ENCODE measurements at regions not wholly inside any gene's neighbourhood (a gene's known extent, or its start where the extent isn't known, plus 50 kb on each side); places are given as distances from the start of the nearest gene placed in this dataset.

- H3K4me1 Mint-ChIP-seq = no peaks in the 10 kb centered on the region
- ChIA-PET CTCF (no interaction called here), POLR2A (no interaction called here)
- intact Hi-C loops (cut with micrococcal nuclease) = no loop called here
- TF ChIP-seq CTCF (IDR thresholded peaks at IDR 0.05) = no peak
- H3K27me3 Mint-ChIP-seq = no peaks in the 10 kb centered on the region
- H3K36me3 Mint-ChIP-seq (ENCODE audit: low read depth) = no peaks in the 10 kb centered on the region
- H3K27ac Mint-ChIP-seq = no peak overlapping the region
- DNase-seq (no peak), ATAC-seq (ENCODE audit: low read depth) (no peak)
- H3K4me3 Mint-ChIP-seq = no peak overlapping the region
- peaks cover 5% of the 10 kb centered on the region for H3K9me3 Mint-ChIP-seq
Observed at GRCh38 chr4:92172203-92172602, 131.6 kb upstream of the GRID2 start.

DNA sequence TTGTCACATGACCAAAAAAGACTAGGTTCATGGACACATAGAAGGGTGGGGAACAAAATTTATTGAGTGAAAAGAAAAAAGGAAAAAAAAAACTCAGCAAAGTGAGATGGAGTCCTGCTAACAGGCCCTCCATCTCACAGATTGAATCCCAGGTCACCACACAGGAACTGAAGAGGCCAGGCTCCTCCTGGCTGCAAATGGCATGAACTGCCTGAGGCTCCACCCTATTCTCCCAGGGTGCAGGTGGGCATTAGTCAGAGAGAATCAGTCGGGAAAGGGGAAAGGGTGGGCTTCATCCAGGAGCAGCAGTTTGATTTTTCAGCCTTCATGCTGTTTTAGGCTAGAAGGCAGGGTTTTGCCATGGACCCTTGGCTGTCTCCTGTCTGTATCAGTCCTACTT is 128.5 kb upstream of the GRID2 start:
- Mint-ChIP-seq H3K27ac (no peak overlapping the region), H3K4me3 (no peak overlapping the region), H3K9me3 (peaks cover 3% of the 10 kb centered on the region), H3K27me3 (no peaks in the 10 kb centered on the region), H3K4me1 (no peaks in the 10 kb centered on the region), H3K36me3 (ENCODE audit: low read depth) (no peaks in the 10 kb centered on the region)
- DNase-seq (no peak), ATAC-seq (ENCODE audit: low read depth) (no peak)
- ChIA-PET CTCF (no interaction called here), POLR2A (no interaction called here)
- no peak for TF ChIP-seq CTCF (IDR thresholded peaks at IDR 0.05)
- intact Hi-C loops (cut with micrococcal nuclease) = no loop called here

GRCh38 chr4:92182006-92182735 is 121.6 kb upstream of the GRID2 start:
- no peak for TF ChIP-seq CTCF (IDR thresholded peaks at IDR 0.05)
- ChIA-PET POLR2A (no interaction called here), CTCF (no interaction called here)
- H3K27ac Mint-ChIP-seq = no peak overlapping the region
- intact Hi-C loops (cut with micrococcal nuclease) = no loop called here
- H3K36me3 Mint-ChIP-seq (ENCODE audit: low read depth) = no peaks in the 10 kb centered on the region
- H3K4me1 Mint-ChIP-seq = no peaks in the 10 kb centered on the region
- no peaks in the 10 kb centered on the region for H3K27me3 Mint-ChIP-seq
- ATAC-seq (ENCODE audit: low read depth) (no peak), DNase-seq (no peak)
- no peak overlapping the region for H3K4me3 Mint-ChIP-seq
- H3K9me3 Mint-ChIP-seq = peaks cover 15% of the 10 kb centered on the region

GRCh38 chr4:92182736-92183407 is 120.9 kb upstream of the GRID2 start:
- ATAC-seq (ENCODE audit: low read depth) = no peak
- TF ChIP-seq CTCF (IDR thresholded peaks at IDR 0.05) = no peak
- Mint-ChIP-seq H3K4me1 (no peaks in the 10 kb centered on the region), H3K27me3 (no peaks in the 10 kb centered on the region), H3K27ac (no peak overlapping the region), H3K36me3 (ENCODE audit: low read depth) (no peaks in the 10 kb centered on the region), H3K9me3 (peaks cover 15% of the 10 kb centered on the region), H3K4me3 (no peak overlapping the region)
- no peak for DNase-seq
- ChIA-PET POLR2A (no interaction called here), CTCF (no interaction called here)
- intact Hi-C loops (cut with micrococcal nuclease) = no loop called here

- TF ChIP-seq CTCF (IDR thresholded peaks at IDR 0.05) = no peak
- ChIA-PET POLR2A (no interaction called here), CTCF (no interaction called here)
- intact Hi-C loops (cut with micrococcal nuclease) = no loop called here
- H3K9me3 Mint-ChIP-seq = peaks cover 15% of the 10 kb centered on the region
- no peak overlapping the region for H3K27ac Mint-ChIP-seq
- no peak overlapping the region for H3K4me3 Mint-ChIP-seq
- ATAC-seq (ENCODE audit: low read depth) (no peak), DNase-seq (no peak)
- H3K36me3 Mint-ChIP-seq (ENCODE audit: low read depth) = no peaks in the 10 kb centered on the region
- no peaks in the 10 kb centered on the region for H3K27me3 Mint-ChIP-seq
- H3K4me1 Mint-ChIP-seq = no peaks in the 10 kb centered on the region
Observed at GRCh38 chr4:92183825-92184224, 119.9 kb upstream of the GRID2 start.
